ENCODE measurements at regions not wholly inside any gene's neighbourhood (a gene's known extent, or its start where the extent isn't known, plus 50 kb on each side); places are given as distances from the start of the nearest gene placed in this dataset.

GRCh38 chr3:135755330-135756105 lies 210.0 kb upstream of the PPP2R3A start:
- no peak for DNase-seq

- no peak for DNase-seq
Measured at GRCh38 chr3:135756106-135756668, 209.3 kb upstream of the PPP2R3A start.

GRCh38 chr3:135757421-135757820 lies 208.1 kb upstream of the PPP2R3A start:
- DNase-seq, result no peak

GRCh38 chr3:135758961-135759360 lies 206.6 kb upstream of the PPP2R3A start:
- no peak for DNase-seq

- DNase-seq, result no peak
Measured at GRCh38 chr3:135759651-135760050, 205.9 kb upstream of the PPP2R3A start.

GRCh38 chr3:135760581-135760980 lies 204.9 kb upstream of the PPP2R3A start:
- DNase-seq, result no peak

- DNase-seq, result peak; percentile 42
Measured at GRCh38 chr3:135762188-135762856, 203.2 kb upstream of the PPP2R3A start.

- no peak for DNase-seq
Measured at GRCh38 chr3:135766115-135766514, 199.4 kb upstream of the PPP2R3A start.

GRCh38 chr3:135771760-135772159 lies 193.8 kb upstream of the PPP2R3A start:
- DNase-seq, result peak; percentile 5

GRCh38 chr3:135779024-135779423 lies 186.5 kb upstream of the PPP2R3A start:
- DNase-seq, result no peak

GRCh38 chr3:135779590-135780235 lies 185.8 kb upstream of the PPP2R3A start:
- DNase-seq, result no peak

GRCh38 chr3:135781026-135781815 lies 184.3 kb upstream of the PPP2R3A start:
- no peak for DNase-seq

GRCh38 chr3:135784557-135784956 lies 181.0 kb upstream of the PPP2R3A start:
- DNase-seq, result no peak

- no peak for DNase-seq
Measured at GRCh38 chr3:135788146-135788545, 177.4 kb upstream of the PPP2R3A start.

- DNase-seq, result no peak
Measured at GRCh38 chr3:135788978-135789377, 176.6 kb upstream of the PPP2R3A start.

- DNase-seq, result peak; percentile 38
Measured at GRCh38 chr3:135792174-135792573, 173.4 kb upstream of the PPP2R3A start.

GRCh38 chr3:135792858-135793475 lies 172.6 kb upstream of the PPP2R3A start:
- no peak for DNase-seq

GRCh38 chr3:135800071-135800549 lies 165.4 kb upstream of the PPP2R3A start:
- no peak for DNase-seq

- DNase-seq, result no peak
Measured at GRCh38 chr3:135801018-135801417, 164.5 kb upstream of the PPP2R3A start.

- no peak for DNase-seq
Measured at GRCh38 chr3:135802171-135802570, 163.4 kb upstream of the PPP2R3A start.

GRCh38 chr3:135803028-135803692 lies 162.4 kb upstream of the PPP2R3A start:
- no peak for DNase-seq

GRCh38 chr3:135805752-135806151 lies 159.8 kb upstream of the PPP2R3A start:
- DNase-seq, result no peak
